Activated T-cell treated with anti-CD3 and anti-CD28 coated beads for 48 hours (primary cell): ENCODE measurements at regions not wholly inside any gene's neighbourhood (a gene's known extent, or its start where the extent isn't known, plus 50 kb on each side); places are given as distances from the start of the nearest gene placed in this dataset.
"Not testable (repeated sequence)": the region's sequence is repeated elsewhere in the genome, so short reads cannot be mapped to it uniquely, and the experiment has no call there.

Source experiments
- DNase-seq: peaks from one replicate; pipeline ENCODE4 v3.0.0-alpha.2; 2020; ENCODE audit warnings: low read depth

DNA sequence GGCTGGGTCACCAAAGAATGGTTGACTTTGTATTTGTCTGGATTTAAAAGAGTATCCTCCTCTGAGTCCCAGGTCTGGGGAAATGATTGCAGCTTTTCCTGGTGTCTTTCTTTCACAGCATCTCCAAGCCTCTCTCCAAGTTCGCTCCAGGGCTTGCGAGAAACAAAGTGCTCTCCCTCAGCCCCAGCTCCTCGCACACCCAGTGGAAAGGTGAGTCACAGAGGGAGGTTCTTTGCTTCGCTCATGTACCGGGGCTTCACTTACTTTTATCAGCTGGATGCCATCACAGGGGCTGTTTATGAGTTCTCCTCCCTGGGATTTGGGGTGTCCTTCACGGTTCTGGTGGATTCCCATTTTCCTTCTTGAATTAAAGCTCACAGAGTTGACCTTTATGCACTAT is 252.2 kb upstream of the PLPP4 start:
- no peak for DNase-seq

DNA sequence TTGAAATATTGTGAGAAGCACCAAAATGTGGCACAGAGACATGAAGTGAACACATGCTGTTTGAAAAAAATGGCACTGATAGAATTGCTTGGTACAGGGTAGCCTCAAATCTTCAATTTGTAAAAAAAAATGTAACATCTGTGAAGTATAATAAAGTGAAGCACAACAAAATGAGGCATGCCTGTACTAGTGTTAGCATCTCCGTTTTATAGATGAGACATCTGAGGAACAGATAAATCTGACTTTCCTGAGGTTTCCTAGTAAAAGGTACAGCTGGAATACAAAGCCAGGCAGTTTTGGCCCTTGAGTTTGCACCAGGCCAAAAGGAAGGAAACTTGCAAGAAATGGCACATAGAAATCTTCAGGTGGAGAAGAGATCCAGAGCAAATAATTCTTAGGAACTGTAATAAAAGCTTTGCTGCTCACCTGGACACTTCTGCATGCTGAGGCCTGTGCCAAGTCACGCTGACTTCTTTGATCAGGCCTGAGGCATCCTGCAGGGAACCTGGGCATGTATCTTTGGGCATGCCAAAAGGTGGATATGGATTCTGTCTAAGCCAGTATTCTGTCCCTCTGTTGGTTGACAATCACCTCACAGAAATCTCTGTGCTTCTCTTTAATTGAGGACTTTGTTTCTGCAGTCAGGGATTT is 251.5 kb upstream of the PLPP4 start:
- no peak for DNase-seq

DNA sequence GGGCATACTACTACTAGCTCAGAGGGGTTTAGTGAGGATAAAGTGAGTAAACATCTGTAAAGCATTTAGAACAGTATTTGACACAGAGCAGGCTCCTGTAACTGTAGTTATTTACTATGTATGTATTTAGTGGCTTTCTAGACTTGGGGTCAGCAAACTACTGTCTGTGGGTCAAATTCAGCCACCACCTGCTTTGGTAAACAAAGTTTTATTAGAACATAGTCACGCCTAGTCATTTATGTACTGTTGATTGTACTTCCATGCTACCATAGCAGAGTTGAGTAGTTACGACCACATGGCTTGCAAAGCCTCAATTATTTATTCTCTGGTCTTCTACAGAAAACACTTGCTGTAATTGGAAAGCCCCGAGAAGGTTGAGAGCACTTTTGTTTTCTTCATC is 248.5 kb upstream of the PLPP4 start:
- no peak for DNase-seq

DNA sequence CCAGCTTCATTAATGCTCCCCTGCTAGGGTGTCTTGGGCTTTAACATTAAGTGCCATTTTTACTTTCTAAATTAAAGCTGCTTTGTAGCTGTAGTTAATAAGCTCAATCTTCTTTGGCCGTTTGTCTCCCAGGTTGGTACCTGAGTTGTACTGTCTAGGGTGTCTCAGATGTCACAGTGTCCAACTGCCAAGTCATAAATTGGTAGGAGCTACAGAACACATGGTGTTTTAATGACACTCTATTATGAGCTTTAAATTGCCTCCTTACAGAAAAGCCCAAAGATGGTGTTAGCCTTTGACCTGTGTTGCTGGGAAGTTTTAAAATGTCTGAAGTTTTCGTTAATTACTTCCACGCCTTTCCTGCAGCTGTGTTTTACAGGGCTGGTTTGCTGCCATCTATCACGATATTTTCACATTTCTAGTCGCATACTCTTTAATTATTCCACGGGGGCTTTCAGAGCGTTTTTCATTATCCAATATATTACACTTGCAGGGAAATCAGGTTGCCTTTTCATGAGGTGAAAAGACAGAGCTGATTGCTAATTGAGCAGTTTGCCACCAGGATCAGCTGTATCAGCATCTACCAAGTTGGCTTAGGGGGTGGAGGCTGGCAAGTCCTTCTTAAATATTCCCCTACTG is 247.8 kb upstream of the PLPP4 start:
- DNase-seq, result no peak

DNA sequence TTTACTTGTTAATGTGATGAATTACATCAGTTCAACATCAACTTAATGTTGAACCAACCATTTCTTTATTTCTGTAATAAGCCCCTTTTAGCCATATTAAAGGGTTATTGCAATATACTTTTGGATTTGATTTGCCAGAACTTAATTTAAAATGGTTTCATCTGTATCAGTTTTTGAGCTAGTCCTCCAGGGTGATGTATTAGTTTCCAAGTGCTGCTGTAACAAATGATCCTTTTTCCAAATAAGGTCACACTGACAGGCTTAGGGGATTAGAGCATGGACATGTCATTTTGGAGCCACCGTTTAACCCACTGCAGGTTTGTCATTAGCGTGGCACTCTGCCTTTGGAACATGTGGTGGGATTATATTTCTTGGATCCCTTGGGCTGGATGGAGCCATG is 244.8 kb upstream of the PLPP4 start:
- DNase-seq, result no peak

DNA sequence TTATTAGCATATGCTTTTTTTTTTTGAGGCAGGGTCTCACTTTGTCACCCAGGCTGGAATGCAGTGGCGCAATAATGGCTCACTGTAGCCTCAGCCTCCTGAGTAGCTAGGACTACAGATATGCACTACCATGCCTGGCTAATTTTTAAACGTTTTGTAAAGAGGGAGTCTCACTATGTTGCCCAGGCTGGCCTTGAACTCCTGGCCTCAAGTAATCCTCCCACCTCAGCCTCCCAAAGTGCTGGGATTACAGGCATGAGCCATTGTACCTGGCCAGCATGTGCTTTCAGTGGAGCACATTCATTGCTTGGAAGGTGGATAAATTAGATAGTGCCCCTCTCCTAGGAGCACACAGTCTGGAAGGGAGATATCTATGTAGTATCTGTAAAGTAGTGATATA is 243.7 kb upstream of the PLPP4 start:
- not testable (repeated sequence) for DNase-seq

DNA sequence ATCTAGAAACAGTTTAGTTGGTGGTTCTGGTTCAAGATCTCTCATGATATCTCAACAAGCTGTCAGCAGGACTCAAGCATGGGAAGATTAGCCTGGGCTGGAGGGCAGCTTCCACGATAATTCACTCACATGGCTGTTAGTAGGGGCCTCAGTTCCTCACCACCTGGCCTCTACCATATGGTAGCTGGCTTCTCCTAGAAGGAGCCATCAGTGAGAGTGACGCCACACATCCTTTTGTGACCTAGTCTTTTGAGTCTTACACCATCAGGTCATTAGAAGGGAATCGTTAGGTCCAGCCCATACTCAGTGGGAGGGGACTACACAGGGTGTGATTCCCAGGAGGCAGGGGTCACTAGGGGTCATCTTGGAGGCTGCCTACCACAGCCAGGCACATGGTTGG is 239.3 kb upstream of the PLPP4 start:
- DNase-seq, result no peak

DNA sequence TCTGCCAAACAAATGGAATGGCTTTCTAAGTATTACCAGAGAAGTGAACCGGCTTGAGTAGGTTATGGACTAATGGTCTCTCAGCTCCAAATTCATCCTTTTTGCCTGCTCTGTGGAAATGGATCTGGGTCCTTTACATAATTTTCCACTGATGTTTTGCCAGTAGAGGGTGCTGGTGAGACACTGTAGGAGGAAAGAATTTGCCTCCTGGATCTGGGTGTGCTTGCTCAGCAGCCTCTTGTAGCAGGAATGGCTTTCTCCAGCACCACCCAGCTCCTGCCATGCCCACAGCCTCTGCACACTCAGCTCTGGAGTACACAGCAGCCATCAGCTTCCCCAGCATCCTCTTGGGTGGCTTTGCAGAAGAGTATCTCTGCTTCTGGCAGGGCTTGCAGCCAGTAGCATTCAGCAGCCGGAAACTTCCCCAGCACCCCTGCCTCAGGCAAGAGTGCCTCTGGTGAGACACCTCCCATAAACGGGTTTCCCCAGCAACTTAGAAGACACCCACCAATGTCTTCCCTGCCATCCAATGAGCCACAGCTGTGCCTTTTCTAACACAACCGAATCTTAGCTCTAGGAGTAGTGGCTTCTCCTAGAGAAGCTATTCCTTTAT is 235.0 kb upstream of the PLPP4 start:
- DNase-seq, result no peak

DNA sequence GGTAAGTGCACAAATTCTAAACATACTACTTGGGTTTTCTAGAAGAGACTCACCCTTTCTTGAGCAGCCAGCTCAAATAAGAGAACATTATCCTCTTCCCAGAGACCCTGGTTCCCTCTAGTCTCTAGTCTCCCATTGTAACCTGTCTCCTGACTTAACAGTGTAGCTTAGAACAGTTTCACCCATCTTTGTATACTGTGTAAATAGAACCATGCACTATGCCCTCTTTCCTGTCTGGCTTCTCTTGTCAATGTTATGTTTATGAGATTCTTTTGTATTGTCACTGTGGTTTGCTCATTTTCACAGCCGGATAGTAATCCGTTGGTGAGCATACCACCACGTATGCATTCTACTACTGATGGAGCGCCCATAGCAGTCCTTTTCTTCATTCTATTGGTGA is 227.4 kb upstream of the PLPP4 start:
- DNase-seq, result no peak

DNA sequence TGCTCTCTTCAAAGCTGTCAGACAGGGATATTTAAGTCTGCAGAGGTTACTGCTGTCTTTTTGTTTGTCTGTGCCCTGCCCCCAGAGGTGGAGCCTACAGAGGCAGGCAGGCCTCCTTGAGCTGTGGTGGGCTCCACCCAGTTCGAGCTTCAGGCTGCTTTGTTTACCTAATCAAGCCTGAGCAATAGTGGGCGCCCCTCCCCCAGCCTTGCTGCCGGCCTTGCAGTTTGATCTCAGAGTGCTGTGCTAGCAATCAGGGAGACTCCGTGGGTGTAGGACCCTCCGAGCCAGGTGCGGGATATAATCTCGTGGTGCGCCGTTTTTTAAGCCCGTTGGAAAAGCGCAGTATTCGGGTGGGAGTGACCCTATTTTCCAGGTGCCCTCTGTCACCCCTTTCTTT is 217.3 kb upstream of the PLPP4 start:
- not testable (repeated sequence) for DNase-seq

DNA sequence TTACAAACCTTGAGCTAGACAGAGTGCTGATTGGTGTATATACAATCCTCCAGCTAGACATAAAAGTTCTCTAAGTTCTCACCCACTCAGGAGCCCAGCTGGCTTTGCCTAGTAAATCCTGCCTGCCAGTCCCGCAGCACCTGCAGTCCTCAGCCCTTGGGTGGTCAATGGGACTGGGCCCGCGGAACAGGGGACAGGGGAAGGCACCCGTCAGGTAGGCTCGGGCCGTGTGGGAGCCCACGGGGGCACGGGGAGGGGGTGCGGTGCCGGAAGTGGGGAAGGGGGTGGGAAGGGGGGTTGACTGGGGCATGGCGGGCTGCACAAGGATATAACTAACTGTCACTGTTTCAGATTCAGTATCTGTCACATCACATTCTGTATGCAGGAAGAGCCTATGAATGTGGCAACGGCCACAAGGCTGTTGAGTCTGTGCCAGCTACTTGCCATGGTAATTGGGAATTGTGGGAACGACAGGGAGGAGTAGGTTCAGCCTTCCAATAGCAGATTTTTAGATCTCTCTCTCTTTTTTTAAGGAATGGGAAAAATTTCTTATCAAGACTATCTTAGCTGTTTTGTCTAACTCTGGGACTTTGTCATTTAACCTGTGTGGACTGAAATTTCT is 205.1 kb upstream of the PLPP4 start:
- no peak for DNase-seq

DNA sequence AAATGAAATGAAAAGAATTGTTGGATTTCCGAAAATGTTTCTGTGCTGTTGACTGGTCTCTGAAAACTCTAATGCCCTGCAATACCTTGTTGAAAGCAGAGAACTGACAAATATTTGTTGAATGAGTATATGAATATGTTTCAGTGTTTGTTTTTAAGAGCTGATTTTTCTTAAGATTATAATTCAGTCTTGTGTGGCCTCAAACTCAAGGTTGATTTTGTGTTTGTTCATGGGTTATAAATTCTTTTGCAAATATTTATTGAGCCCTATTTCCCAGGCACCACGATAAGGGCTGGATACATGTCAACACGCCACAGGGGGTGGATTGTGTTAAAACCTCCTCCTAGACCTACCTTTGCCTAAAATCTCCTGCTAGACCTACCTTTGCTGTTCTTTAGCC is 203.9 kb upstream of the PLPP4 start:
- no peak for DNase-seq

DNA sequence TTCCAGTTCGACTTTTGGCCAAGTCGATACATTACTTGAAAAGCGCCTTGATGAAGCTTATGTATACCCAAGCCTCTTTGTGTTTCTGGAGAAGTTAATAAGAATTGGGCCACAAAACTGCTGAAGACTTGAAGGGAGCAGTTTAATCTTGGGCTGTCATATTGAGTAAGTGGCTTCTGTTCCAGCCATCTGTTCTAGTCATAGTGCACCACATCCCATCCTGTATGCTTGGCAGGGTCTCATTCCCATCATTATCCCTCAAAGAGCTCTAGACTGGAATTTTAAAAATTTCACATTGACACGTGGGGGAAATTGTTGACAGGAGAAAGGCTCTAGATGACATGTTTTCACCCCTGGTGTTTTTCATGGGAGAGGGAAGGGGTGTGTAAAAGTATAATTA is 196.6 kb upstream of the PLPP4 start:
- no peak for DNase-seq

DNA sequence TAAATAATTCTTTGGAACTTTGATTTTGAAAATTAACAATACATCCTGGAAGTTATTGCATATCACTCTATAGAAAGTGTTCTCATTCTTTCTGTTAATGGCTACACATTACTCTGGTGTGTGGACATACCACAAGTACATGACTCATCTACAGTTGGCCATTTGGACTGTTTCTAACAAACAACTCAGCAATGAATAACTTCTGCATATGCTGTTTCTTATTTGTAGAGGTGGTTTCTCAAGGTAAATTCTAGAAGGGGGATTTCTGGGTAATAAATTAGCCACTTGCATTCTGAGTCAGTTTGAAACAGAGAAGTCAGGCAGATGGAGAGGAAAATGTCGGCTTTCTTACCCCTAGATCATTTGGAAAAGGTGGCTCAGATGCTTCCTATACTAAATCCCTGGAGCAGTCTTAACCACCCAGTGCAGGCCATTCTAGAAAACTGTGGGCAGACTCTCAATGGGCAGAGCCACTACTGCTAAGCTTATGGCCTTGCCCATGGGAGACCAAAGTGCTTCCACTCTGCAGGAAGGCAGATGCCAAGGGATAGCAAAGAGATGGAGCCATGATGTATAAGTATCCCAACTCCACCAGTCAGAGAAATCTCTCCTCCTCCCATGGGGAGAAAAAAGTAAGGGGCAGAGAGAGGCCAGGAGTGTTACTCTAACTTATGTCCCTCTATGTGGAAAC is 194.0 kb upstream of the PLPP4 start:
- no peak for DNase-seq

DNA sequence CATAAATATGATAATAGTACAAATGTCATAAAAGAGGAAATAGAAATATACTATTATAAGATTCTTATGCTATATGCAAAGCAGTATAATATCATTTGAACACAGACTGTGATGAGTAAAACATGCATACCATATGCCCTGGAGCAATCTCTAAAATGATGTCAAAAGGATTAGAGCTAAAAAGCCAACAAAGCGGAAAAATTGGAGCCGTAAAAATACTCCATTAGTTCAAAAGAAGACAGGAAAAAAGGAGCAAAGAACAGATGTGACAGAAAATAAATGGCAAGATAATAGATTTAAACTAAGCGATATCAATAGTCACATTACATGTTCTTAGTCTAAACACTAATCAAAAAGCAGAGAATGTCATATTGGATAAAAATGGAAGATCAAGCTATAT is 191.0 kb upstream of the PLPP4 start:
- no peak for DNase-seq

DNA sequence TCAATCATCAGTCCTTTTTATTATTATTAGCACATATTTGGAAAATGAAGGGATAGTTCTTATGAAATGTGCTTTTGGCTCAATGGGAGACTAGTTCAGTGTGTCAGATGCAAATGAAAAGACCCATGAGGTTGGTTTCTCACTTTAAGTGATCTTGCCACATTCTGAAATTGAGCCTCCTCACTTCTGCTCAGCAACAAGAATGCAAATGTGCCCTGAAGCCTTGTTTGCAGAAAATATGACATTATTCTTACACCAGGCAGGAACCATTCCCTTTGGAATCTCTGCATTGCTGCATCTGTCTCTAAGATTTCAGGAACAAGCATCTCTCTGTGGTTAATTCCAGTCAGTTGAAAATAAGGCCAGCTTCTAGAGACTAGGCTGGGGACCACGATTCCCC is 186.1 kb upstream of the PLPP4 start:
- no peak for DNase-seq

DNA sequence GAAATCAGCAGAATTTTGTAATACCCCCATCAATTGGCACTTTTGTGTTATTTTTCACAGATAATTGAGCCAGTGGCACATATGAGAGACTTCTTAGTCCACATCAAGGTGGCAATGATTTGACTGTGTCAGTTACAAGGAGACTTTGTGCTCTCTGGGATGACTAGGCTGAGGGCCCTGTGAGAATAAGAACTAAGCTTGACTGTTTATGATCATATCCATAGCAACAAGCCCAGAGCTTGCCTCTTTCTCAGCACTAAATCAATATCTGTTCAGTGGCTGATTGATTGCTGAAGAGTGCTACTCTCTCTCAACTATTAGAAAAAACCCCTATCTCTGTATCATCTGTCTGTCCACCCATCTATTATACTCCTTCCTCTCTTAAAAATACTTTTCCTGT is 185.3 kb upstream of the PLPP4 start:
- no peak for DNase-seq

DNA sequence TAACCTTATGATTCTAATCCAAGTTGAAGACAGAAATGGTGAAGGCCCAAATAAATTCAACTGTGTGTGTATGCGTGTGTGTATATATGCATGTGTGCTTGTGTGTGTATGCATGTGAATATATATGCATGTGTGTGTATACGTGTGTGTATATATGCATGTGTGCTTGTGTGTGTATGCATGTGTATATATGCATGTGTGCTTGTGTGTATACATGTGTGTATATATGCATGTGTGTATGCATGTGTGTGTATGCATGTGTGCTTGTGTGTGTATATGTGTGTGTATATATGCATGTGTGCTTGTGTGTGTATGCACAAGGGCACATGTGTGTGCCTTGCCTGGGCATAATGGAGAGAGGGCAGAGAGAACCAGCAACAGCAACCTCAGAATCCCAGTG is 184.7 kb upstream of the PLPP4 start:
- no peak for DNase-seq

DNA sequence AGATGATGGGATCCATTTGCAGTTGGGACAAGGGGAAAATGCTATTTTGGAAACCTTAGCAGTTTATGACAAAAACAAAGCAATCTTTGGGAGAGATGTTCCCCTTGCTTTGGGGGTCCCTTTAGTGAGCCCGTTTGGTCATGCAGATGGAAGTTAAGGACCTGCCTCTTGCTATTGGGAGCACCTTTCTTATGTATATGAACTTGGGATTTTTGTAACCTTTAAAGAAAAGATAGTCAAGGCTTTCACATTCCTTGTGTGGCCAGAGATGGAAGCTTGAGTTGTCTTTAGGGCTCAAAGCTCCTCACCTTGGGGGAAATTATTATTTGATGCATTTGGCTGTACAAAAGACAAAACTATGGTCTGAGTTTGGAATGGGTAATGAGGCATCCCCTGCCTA is 179.0 kb upstream of the PLPP4 start:
- no peak for DNase-seq

DNA sequence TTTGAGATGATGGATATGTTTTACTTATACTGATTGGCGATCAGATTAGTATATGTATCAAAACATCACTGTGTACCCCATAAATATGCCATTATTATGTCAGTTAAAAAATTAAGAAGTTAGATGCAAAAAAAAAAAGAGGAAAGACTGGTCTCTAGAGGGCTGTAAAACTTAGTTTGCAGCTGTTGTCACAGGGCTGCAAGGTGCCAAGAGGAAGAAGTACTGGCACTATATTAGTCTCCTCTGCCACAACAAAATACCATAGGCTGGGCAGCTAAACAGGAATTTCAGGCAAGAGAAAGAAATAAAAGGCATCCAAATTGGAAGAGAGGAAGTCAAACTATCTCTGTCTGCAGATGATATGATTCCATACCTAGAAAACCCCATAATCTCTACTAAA is 177.8 kb upstream of the PLPP4 start:
- DNase-seq, result no peak

DNA sequence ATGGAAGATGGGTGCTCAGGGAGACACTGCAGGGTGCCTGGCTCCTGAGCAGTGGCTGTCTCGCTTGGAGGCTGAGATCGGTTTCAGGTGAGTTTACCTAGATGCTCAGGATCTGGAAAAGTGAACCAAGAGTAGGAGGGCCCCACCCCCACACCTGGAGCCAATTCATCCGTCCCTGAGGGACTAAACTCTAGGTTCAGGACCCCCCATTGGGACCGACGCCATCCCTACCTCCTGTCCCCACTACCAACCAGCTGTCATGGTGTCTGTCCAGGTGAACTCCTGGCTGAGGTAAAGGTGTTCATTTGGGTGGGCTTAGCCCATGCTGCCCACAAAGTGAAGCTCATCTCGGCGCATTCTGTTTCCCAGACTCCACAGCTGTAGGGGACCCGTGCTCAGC is 174.6 kb upstream of the PLPP4 start:
- DNase-seq, result no peak

DNA sequence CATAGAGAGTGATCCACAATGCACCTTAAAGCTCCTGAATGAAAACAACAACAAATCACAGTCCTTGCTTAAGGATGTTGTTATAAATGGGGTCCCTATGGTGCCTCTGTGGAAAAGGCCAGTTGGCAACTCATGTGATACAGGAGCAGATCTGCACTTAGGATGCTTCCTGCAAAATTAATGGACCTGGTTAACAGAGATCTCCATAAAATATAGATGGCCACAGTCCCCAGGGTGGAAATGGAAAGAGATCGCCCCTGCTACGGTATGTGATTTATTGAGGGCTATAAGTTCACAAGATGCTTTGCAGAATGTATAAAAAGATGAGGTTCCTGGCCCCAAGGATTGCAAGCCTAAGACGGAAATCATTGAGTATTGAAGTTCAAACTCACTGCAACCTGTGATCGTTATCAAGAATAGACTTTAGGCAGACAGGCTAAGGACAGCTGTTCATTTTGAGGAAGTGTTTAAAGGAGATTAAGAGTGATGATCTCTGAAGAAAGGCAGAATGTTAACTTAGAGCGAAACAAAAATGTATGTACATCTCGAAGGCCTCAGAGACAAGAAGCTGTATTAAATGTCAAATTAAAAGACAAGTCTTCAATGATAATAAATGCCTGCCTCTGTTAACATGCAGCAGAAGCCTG is 174.1 kb upstream of the PLPP4 start:
- no peak for DNase-seq
